SK-N-SH (cell line): ENCODE measurements at regions not wholly inside any gene's neighbourhood (a gene's known extent, or its start where the extent isn't known, plus 50 kb on each side); places are given as distances from the start of the nearest gene placed in this dataset.
"Not testable (repeated sequence)": the region's sequence is repeated elsewhere in the genome, so short reads cannot be mapped to it uniquely, and the experiment has no call there.

Experiments used
- CTCF ChIA-PET: fragments of 300-600, 350-600 bp; formaldehyde crosslinking; extraction: SDS; loops from one replicate; lab custom pipeline; 2021; lab: Yijun Ruan, JAX
- POLR2A ChIA-PET: fragments of 350-600 bp; sonication (Branson Sonifier 250); formaldehyde crosslinking; extraction: SDS; loops from one replicate; lab custom pipeline; 2020; ENCODE audit warnings: antibody characterized with exemption, inconsistent platforms; lab: Yijun Ruan, JAX
- DNase-seq: peaks from one replicate; pipeline ENCODE4 v3.0.0; 2012
- H2AFZ ChIP-seq: fragments of 200-600 bp; sonication (generic); 2 replicates; pipeline ENCODE4 v1.8.1; 2016; ENCODE audit warnings: antibody characterized with exemption, mild to moderate bottlenecking, low read depth
- H3F3A ChIP-seq: fragments of 200-600 bp; sonication (generic); replicated peaks from 2 replicates; pipeline ENCODE3; 2016; ENCODE audit warnings: antibody characterized with exemption, mild to moderate bottlenecking; ENCODE audit not compliant: insufficient read depth
- H3K27ac ChIP-seq, 2 experiments: fragments of 200-500 bp in 1 of 2; fragments of 200-600 bp in 1 of 2; sonication (Bioruptor generic) in 1 of 2; sonication (generic), shearing (Covaris generic) in 1 of 2; 2 replicates each; pipeline versions ENCODE4 v1.5.1 to v1.6.1; 2014 to 2016; ENCODE audit warnings: low read depth in 2 of 2, inconsistent platforms in 1 of 2, low read length in 1 of 2, mild to moderate bottlenecking in 1 of 2, mixed read lengths in 1 of 2
- H3K27me3 ChIP-seq: fragments of 200-600 bp; sonication (generic), shearing (Covaris generic); 2 replicates; pipeline ENCODE4 v1.6.1; 2016; ENCODE audit warnings: mixed run types; ENCODE audit not compliant: insufficient read depth
- H3K36me3 ChIP-seq, 2 experiments: fragments of 200-500 bp in 1 of 2; fragments of 200-600 bp in 1 of 2; sonication (Bioruptor generic) in 1 of 2; sonication (generic) in 1 of 2; replicated peaks in 1 of 2; 2 replicates each; pipeline versions ENCODE3 to v1.5.1; 2014 to 2016; ENCODE audit warnings: low read length in 1 of 2, mild to moderate bottlenecking in 1 of 2; ENCODE audit not compliant: insufficient read depth in 2 of 2, control insufficient read depth in 1 of 2
- H3K4me1 ChIP-seq, 2 experiments: fragments of 200-500 bp in 1 of 2; fragments of 200-600 bp in 1 of 2; sonication (Bioruptor generic) in 1 of 2; sonication (generic), shearing (Covaris generic) in 1 of 2; 2 replicates each; pipeline versions ENCODE4 v1.5.1 to v1.6.1; 2014 to 2016; ENCODE audit warnings: low read depth in 1 of 2, low read length in 1 of 2, mixed run types in 1 of 2; ENCODE audit not compliant: insufficient read depth in 2 of 2, control insufficient read depth in 1 of 2
- H3K4me2 ChIP-seq: fragments of 200-600 bp; sonication (generic), shearing (Covaris generic); 2 replicates; pipeline ENCODE4 v1.6.1; 2017; ENCODE audit warnings: mixed run types
- H3K4me3 ChIP-seq, 2 experiments: fragments of 200-500 bp in 1 of 2; fragments of 200-600 bp in 1 of 2; sonication (Bioruptor generic) in 1 of 2; sonication (generic), shearing (Covaris generic) in 1 of 2; 2 replicates each; pipeline versions ENCODE4 v1.5.1 to v1.8.1; 2014 to 2016; ENCODE audit warnings: low read depth in 2 of 2, inconsistent platforms in 1 of 2, low read length in 1 of 2, mild to moderate bottlenecking in 1 of 2, mixed read lengths in 1 of 2, moderate library complexity in 1 of 2
- H3K79me2 ChIP-seq: fragments of 200-600 bp; sonication (generic); 2 replicates; pipeline ENCODE4 v1.8.1; 2017; ENCODE audit warnings: mild to moderate bottlenecking; ENCODE audit not compliant: insufficient read depth
- H3K9ac ChIP-seq: fragments of 200-600 bp; sonication (generic); 2 replicates; pipeline ENCODE4 v1.6.1; 2017; ENCODE audit warnings: mixed run types
- H3K9me2 ChIP-seq: fragments of 200-600 bp; sonication (generic); 2 replicates; pipeline ENCODE4 v1.6.1; 2017; ENCODE audit warnings: mixed run types
- H3K9me3 ChIP-seq: fragments of 200-600 bp; sonication (generic); 2 replicates; pipeline ENCODE4 v1.6.1; 2017; ENCODE audit warnings: mixed run types, mild to moderate bottlenecking, moderate library complexity
- H4K20me1 ChIP-seq: fragments of 200-600 bp; sonication (generic); 2 replicates; pipeline ENCODE4 v1.6.1; 2017; ENCODE audit warnings: mild to moderate bottlenecking, mixed run types; ENCODE audit not compliant: insufficient read depth
- FOXJ3 ChIP-seq: sonication (generic); formaldehyde crosslinking; IDR thresholded peaks from 2 replicates; pipeline ENCODE4 v1.5.1; 2020; ENCODE audit warnings: mild to moderate bottlenecking, missing genetic modification reagents
- FOXM1 ChIP-seq: IDR thresholded peaks from 2 replicates; pipeline ENCODE4 v1.4.0; 2012; ENCODE audit warnings: low read depth, mild to moderate bottlenecking
- GATA2 ChIP-seq: sonication (generic); formaldehyde crosslinking; IDR thresholded peaks from 2 replicates; pipeline ENCODE4 v1.5.0; 2020; ENCODE audit warnings: mild to moderate bottlenecking, missing genetic modification reagents
- JUND ChIP-seq: IDR thresholded peaks from 2 replicates; pipeline ENCODE4 v1.4.0; 2012
- MAX ChIP-seq: IDR thresholded peaks from 2 replicates; pipeline ENCODE4 v1.4.0; 2012; ENCODE audit warnings: low read depth
- MEF2A ChIP-seq: IDR thresholded peaks from 2 replicates; pipeline ENCODE4 v1.4.0; 2012; ENCODE audit warnings: low read depth, borderline replicate concordance
- MXI1 ChIP-seq: IDR thresholded peaks from 2 replicates; pipeline ENCODE4 v1.6.1; 2012; ENCODE audit warnings: mild to moderate bottlenecking, low read depth, low read length, improper control_type of control experiment
- REST ChIP-seq: IDR thresholded peaks from 2 replicates; pipeline ENCODE4 v1.6.1; 2012; ENCODE audit warnings: mild to moderate bottlenecking, low read depth, low read length, moderate library complexity
- RFX5 ChIP-seq: IDR thresholded peaks from 2 replicates; pipeline ENCODE4 v1.6.1; 2012; ENCODE audit warnings: mild to moderate bottlenecking, improper control_type of control experiment, low read length
- TCF12 ChIP-seq: IDR thresholded peaks from 2 replicates; pipeline ENCODE4 v1.4.0; 2012
- WGBS: methylation state at CpG from one replicate; pipeline ENCODE4 v1.1.6; 2017; ENCODE audit warnings: low lambda C conversion rate; 5-methylcytosine and 5-hydroxymethylcytosine counted together

- TF ChIP-seq REST (no peak), TCF12 (no peak), MXI1 (no peak), MEF2A (no peak), FOXM1 (no peak), FOXJ3 (CRISPR knock-in tag) (no peak)
Observed at GRCh38 chr9:109653470-109653869, 126.5 kb upstream of the PALM2AKAP2 start (continued).

- 15% methylated on average over 4 of the region's 4 CpGs for WGBS
- DNase-seq, CTCF ChIA-PET: not testable (repeated sequence)
Observed at GRCh38 chr9:109663978-109664377, 116.0 kb upstream of the PALM2AKAP2 start.

GRCh38 chr9:109665736-109666135 lies 114.3 kb upstream of the PALM2AKAP2 start:
- H3K9me3 ChIP-seq, H3F3A ChIP-seq, H3K36me3 ChIP-seq, H2AFZ ChIP-seq, H3K4me3 ChIP-seq, CTCF ChIA-PET, H4K20me1 ChIP-seq, H3K9ac ChIP-seq, DNase-seq, H3K27ac ChIP-seq, H3K9me2 ChIP-seq, H3K79me2 ChIP-seq, H3K4me2 ChIP-seq, H3K27me3 ChIP-seq, POLR2A ChIA-PET, H3K4me1 ChIP-seq: not testable (repeated sequence)
- WGBS, result 30% methylated on average over 2 of the region's 7 CpGs

More at GRCh38 chr9:109663978-109664377, 116.0 kb upstream of the PALM2AKAP2 start:
- H3K27ac ChIP-seq, H3K36me3 ChIP-seq, H3F3A ChIP-seq, H3K4me1 ChIP-seq, H3K27me3 ChIP-seq, POLR2A ChIA-PET, H3K4me3 ChIP-seq, H3K9ac ChIP-seq, H3K79me2 ChIP-seq, H4K20me1 ChIP-seq, H3K9me2 ChIP-seq, H3K4me2 ChIP-seq, H2AFZ ChIP-seq, H3K9me3 ChIP-seq: not testable (repeated sequence)

- no peak overlapping the region for H2AFZ ChIP-seq
- H3K4me2 ChIP-seq, result no peak overlapping the region
- no peak overlapping the region for H3K4me3 ChIP-seq
- 9% methylated on average over 2 of the region's 2 CpGs for WGBS
- 0 out of 2 replicates have a peak, but pooled peaks cover 7% of the 10 kb centered on the region for H3K27me3 ChIP-seq
- no peak for DNase-seq
- POLR2A ChIA-PET, result no interaction called here
- no peaks in the 10 kb centered on the region for H3K4me1 ChIP-seq
- no peak overlapping the region for H3K9ac ChIP-seq
- CTCF ChIA-PET, result no interaction called here
- no peaks in the 10 kb centered on the region for H3K9me3 ChIP-seq
- H4K20me1 ChIP-seq, result no peaks in the 10 kb centered on the region
- TF ChIP-seq JUND (no peak), RFX5 (no peak), GATA2 (CRISPR knock-in tag) (no peak), MAX (no peak)
- TF ChIP-seq, all 33 proteins: peak for 0
- H3K36me3 ChIP-seq, result no peaks in the 10 kb centered on the region
- H3K9me2 ChIP-seq, result no peaks in the 10 kb centered on the region
- no peaks in the 10 kb centered on the region for H3K79me2 ChIP-seq
- no peak overlapping the region for H3K27ac ChIP-seq
- H3F3A ChIP-seq, result no peaks in the 10 kb centered on the region
Observed at GRCh38 chr9:109681301-109681700, 98.7 kb upstream of the PALM2AKAP2 start.
